Activated CD8-positive, alpha-beta memory T cell treated with anti-CD3 and anti-CD28 coated beads for 1 hour (primary cell): ENCODE measurements at regions not wholly inside any gene's neighbourhood (a gene's known extent, or its start where the extent isn't known, plus 50 kb on each side); places are given as distances from the start of the nearest gene placed in this dataset.

Experiments
- DNase-seq, 2 donors: peaks; one replicate each; pipeline ENCODE4 v3.0.0-alpha.2; 2020; ENCODE audit warnings: low read depth in 1 of 2; ENCODE audit errors: extremely low read depth in 1 of 2

- no peak for DNase-seq
Observed at GRCh38 chr5:8136271-8136670, 267.3 kb downstream of the MTRR start.

GRCh38 chr5:8137941-8138550 is 269.1 kb downstream of the MTRR start:
- DNase-seq: no peak

GRCh38 chr5:8138884-8139283 is 269.9 kb downstream of the MTRR start:
- no peak for DNase-seq

GRCh38 chr5:8150791-8151190 is 281.8 kb downstream of the MTRR start:
- no peak for DNase-seq

- no peak for DNase-seq
Observed at GRCh38 chr5:8156706-8157105, 287.8 kb downstream of the MTRR start.

- DNase-seq: no peak
Observed at GRCh38 chr5:8157320-8157822, 288.4 kb downstream of the MTRR start.

GRCh38 chr5:8176101-8176693 is 307.2 kb downstream of the MTRR start:
- DNase-seq: no peak

GRCh38 chr5:8184455-8185063 is 315.6 kb downstream of the MTRR start:
- no peak for DNase-seq

GRCh38 chr5:8185852-8186251 is 316.9 kb downstream of the MTRR start:
- no peak for DNase-seq

- DNase-seq: no peak
Observed at GRCh38 chr5:8188874-8189565, 320.1 kb downstream of the MTRR start.

- no peak for DNase-seq
Observed at GRCh38 chr5:8192840-8193239, 323.9 kb downstream of the MTRR start.

- DNase-seq: no peak
Observed at GRCh38 chr5:8196061-8196460, 327.1 kb downstream of the MTRR start.

- DNase-seq: no peak
Observed at GRCh38 chr5:8208307-8208706, 339.4 kb downstream of the MTRR start.

GRCh38 chr5:8209500-8209899 is 340.6 kb downstream of the MTRR start:
- no peak for DNase-seq

- DNase-seq: no peak
Observed at GRCh38 chr5:8213701-8214240, 344.8 kb downstream of the MTRR start.

GRCh38 chr5:8216921-8217320 is 348.0 kb downstream of the MTRR start:
- no peak for DNase-seq

GRCh38 chr5:8226148-8226547 is 357.2 kb downstream of the MTRR start:
- DNase-seq: no peak

- no peak for DNase-seq
Observed at GRCh38 chr5:8227112-8227511, 358.2 kb downstream of the MTRR start.

- no peak for DNase-seq
Observed at GRCh38 chr5:8229551-8229950, 360.6 kb downstream of the MTRR start.

GRCh38 chr5:8230868-8231267 is 361.9 kb downstream of the MTRR start:
- DNase-seq: no peak

GRCh38 chr5:8233479-8233878 is 364.5 kb downstream of the MTRR start:
- DNase-seq: no peak
